Right ventricle myocardium superior (tissue), 1 donor: ENCODE measurements at regions not wholly inside any gene's neighbourhood (a gene's known extent, or its start where the extent isn't known, plus 50 kb on each side); places are given as distances from the start of the nearest gene placed in this dataset.
"Not testable (repeated sequence)": the region's sequence is repeated elsewhere in the genome, so short reads cannot be mapped to it uniquely, and the experiment has no call there.

Experiments
- ATAC-seq: fragments of 200-7000 bp; cut with Tn5 transposase; one replicate; pipeline ENCODE4 v1.9.1; 2020; ENCODE audit warnings: mild to moderate bottlenecking; ENCODE audit not compliant: poor library complexity
- DNase-seq: peaks from one replicate; pipeline ENCODE4 v3.0.0-alpha.2; 2020
- intact Hi-C: fragments of 100-400 bp; cut with DNase I; formaldehyde crosslinking; loops from one replicate; pipeline ENCODE4 v1.11.2; 2022
- donor health status: DM: no; HTN: yes; CAD: no; lungs with severe emphysema.

DNA sequence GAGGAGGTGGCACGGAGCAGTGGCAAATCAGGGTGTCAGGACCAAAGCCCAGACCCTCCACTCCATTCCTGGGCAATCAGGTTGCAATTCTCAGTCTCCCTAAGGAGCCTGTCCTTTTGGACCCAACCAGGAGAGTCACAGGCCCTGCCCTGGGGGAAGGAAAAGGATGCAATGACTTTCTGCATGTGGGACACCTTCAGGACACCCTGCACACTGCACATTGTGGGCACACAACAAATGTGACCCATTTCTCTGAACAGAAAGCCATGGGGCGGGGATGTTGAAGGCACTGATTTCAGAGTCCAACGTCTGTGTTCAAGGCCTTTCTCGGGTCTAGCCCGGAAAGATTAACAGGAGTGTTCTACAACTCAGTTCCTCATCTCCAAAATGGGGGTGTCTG, 286.2 kb upstream of the FOXF1 start:
- ATAC-seq (no peak), DNase-seq (no peak)
- intact Hi-C loops = no loop called here

DNA sequence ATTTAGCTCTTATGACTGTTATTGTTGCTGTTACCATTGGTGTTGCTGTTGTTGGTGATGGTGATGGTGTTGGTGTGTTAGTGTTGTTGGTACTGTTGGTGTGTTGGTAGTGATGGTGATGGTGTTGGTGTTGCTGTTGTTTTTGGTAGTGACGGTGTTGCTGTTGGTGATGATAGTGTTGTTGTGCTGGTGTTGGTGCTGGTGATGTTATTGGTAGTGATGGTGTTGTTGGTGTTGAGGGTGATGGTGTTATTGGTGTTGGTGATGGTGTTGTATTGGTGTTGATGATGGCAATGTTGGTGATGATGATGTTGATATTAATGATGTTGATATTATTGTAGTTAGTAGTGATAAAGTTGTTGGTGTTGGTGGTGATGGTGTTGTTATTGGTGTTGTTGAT, 285.7 kb upstream of the FOXF1 start:
- no peak for ATAC-seq
- intact Hi-C loops = no loop called here
- DNase-seq = no peak

DNA sequence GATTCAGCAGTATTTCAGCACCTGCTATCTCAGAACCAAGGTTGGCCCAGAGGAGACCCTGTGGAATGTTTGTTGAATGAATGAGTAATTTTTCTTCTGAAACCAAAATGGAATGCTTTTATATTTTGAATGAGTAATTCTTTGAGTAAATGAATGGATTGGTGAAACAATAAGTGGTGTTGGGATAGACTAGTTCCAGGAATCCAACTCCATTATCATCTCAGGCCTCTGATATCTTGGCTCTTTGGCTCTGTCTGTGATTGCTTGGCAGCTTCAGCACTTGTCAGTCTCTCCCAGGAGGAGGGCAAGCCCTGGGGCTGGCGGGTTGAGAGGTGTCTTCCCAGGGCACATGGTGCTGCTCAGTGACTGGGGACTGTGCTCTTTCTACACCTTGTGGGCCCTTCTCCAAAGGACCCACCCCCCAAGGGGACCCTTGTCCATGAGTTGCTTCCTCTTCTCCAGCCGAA, 284.4 kb upstream of the FOXF1 start:
- DNase-seq (no peak), ATAC-seq (no peak)
- intact Hi-C loops = no loop called here

DNA sequence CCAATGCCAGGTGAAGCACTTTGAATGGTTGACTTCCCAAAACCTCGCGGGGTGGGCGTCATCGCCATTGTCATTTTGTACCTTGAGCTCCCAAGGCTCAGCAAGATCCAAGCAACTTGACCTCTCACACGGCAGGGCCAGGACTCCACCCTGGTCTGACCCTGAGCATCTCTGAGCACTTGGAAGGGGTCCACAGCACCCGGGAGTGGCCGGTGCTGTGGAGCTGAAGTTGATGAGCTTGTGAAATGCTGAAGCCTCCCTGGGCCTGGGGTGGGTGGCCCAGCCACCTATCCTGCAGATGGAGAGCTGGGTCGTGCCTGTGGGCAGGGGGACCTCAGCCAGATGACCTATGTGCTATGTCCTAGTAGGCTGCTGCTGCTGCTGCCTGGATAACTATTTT, 283.3 kb upstream of the FOXF1 start:
- intact Hi-C loops = no loop called here
- no peak for ATAC-seq
- DNase-seq = no peak

DNA sequence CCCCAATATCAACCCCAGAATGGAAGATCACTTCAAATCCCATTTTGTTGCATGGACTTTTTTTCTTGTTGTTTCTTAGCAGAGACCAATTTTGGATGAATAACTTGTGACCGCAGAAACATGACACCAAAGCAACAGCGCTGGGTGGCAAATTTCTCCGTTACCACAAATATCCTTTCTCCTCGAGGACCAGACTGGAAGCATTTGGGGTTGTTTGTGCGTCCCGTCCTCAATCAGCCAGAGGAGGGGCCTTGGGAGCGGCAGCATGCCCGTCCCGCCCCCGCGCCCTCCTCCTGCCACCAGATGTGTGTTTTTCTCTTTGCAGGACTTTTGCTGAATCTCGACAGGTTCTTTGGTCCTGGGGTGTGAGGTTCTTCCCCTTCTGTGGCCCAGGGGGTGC, 282.5 kb upstream of the FOXF1 start:
- intact Hi-C loops = no loop called here
- DNase-seq = no peak
- ATAC-seq = no peak

DNA sequence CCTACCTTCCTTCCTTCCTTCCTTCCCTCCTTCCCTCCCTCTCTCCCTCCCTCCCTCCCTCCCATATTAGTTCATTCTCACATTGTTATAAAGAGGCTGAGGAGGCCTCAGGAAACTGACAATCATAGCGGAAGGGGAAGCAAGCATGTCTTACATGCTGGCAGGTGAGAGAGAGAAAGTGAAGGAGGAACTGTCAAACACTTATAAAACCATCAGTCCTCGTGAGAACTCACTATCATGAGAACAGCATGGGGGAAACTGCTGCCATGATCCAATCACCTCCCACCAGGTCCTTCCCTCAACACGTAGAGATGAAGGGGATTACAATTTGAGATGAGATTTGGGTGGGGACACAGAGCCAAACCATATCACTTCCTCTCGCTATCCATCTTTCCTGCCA, 281.6 kb upstream of the FOXF1 start:
- DNase-seq (no peak), ATAC-seq (no peak)
- intact Hi-C loops = no loop called here

DNA sequence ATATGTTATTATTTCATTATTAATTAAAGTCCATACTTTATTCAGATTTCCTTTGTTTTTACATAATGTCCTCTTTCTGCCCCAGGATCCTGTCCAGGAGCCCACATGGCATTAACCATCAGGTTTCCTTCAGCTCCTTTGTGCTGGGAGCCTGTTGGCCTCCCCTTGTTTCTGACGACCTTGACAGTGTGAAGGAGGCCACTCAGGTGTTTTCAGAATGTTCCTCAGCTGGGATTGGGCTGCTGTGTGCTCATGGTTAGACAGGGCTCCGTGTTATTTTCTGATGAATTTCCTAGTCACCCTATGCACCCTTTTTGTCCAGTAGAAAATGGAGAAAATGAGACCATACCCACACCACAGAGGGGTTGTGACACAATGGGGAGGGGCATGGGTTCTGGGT, 281.0 kb upstream of the FOXF1 start:
- intact Hi-C loops = no loop called here
- DNase-seq (no peak), ATAC-seq (no peak)

DNA sequence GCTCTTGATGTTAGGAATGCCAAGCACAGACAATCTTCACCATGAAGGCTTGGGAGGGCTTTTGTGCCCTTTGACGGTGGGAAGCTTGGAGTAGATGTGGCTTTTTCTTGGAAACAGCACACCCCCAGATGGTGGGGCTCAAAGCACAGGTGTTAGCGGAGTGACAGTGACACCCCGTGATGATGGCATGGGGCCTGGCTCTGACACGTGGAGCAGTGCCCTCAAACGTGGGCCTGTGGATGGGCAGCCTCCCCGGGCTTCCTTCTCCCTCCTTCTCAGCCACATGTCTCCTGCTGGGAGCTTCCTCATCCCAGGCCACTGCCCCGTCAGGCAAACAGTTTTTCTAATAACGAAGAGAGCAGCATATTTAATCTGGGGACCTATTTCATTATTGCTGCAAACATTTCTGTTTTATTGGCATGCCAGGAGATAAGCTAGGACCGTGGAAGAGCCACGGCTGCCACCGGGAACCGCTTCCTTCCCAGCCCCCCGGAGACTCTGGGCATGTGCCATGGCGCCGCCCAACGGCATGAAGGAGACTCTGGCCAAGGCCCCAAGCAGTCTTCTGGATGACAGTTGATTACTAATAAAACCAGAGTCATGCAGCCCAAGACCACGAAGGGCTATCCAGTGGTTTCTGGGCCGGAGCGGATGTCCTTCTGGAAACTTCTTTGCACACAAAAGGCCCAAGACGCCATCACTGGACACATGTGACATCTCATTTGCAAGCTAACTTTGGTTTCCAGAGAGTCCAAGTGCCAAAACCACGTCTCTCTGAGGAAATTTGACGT, 280.3 kb upstream of the FOXF1 start:
- ATAC-seq (no peak), DNase-seq (no peak)
- intact Hi-C loops = no loop called here

DNA sequence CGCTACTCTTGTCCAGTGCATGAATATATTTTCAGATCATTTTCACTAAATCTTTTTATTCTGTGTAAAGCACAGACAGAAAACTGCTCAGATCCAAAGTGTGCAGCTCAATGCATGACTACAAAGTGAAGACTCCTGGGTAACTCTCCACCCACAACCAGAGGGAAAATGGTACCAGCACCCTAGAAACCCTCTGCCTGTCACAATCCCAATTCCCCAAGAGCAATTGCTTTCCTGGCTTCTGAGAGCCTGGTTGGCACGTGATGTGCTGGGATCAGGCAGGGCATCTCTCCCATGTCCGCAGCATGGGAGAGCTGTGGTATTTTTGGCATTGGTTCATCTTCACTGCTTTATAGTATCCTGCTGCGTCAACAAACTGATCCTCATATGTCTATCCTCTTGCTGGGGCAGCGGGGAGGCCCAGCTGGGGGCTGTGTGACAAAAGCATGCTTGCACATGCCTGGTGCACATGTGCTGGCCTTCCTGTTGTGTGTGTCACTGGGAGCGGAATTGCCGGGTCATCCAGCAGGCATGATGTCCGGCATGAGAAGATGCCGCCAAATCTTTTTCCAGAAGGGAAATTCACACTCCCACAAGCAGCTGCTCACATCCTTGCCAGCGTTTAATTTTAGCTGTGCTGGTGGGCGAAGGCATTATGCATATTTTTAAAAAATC, 278.9 kb upstream of the FOXF1 start:
- intact Hi-C loops = no loop called here
- no peak for ATAC-seq
- no peak for DNase-seq

DNA sequence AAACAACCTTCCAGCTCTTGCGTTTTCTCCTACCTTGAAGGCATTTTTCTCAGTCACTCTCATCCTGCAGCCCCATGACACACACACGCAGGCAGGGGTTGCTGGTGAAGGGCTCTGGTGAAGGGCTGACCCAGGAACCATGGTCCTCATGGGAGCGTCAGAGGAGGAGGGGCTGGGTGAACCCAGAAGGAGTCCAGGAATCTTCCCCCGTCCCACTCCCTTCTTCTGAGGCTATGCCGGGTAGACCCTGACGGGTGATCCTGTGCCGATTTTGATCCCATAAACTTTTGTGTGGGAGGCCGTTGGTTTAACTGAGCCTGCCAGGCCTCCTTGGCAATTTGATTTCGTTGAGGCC, 278.4 kb upstream of the FOXF1 start:
- intact Hi-C loops = no loop called here

DNA sequence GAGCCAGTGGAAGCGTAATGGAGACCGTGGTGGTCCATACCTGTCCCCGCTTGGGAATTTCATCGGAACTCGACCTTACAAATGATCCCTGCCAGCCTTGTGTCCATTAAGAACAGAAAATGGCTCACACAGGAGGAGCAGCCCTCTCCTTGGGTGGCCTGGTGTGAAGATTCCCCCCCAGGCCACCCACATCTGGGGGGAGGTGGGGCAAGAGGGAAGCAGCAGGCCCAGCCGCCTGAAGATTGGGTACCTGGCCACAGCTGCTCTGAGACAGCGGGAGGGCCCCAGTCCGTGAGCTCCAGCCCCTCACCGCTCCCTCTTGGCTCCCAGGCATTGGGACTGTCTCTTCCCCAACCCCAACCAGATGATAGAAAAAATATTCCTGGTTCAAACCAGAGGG, 277.8 kb upstream of the FOXF1 start:
- DNase-seq = no peak
- ATAC-seq = no peak
- intact Hi-C loops = no loop called here

More for the DNA sequence above, 278.4 kb upstream of the FOXF1 start:
- DNase-seq (no peak), ATAC-seq (no peak)

DNA sequence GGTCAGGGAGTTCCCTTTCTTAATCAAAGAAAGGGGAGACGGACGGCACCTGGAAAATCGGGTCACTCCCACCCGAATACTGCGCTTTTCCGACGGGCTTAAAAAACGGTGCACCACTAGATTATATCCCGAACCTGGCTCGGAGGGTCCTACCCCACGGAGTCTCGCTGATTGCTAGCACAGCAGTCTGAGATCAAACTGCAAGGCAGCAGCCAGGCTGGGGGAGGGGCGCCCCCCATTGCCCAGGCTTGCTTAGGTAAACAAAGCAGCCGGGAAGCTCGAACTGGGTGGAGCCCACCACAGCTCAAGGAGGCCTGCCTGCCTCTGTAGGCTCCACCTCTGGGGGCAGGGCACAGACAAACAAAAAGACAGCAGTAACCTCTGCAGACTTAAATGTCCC, 276.8 kb upstream of the FOXF1 start:
- DNase-seq, ATAC-seq, intact Hi-C loops: not testable (repeated sequence)

DNA sequence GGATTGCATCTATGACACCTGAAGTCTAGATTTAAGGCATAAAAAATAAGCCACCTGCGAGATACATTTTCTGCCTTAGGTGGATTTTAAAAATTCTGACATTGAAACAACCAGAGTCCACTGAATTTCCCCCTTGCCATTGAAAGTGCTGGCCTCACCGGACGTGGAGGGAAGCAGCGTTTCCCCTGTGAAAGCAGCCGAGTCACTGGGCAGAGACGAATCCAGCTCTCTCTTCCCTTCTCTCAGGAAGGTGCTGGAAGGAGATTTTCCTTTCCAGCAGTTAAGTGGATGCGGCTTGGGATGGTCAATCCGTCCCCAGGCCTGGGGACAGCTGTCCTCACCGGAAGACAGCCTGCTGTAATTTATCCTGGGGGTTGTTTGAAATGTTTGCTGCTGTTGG, 270.9 kb upstream of the FOXF1 start:
- no peak for ATAC-seq
- DNase-seq = no peak
- intact Hi-C loops = no loop called here

DNA sequence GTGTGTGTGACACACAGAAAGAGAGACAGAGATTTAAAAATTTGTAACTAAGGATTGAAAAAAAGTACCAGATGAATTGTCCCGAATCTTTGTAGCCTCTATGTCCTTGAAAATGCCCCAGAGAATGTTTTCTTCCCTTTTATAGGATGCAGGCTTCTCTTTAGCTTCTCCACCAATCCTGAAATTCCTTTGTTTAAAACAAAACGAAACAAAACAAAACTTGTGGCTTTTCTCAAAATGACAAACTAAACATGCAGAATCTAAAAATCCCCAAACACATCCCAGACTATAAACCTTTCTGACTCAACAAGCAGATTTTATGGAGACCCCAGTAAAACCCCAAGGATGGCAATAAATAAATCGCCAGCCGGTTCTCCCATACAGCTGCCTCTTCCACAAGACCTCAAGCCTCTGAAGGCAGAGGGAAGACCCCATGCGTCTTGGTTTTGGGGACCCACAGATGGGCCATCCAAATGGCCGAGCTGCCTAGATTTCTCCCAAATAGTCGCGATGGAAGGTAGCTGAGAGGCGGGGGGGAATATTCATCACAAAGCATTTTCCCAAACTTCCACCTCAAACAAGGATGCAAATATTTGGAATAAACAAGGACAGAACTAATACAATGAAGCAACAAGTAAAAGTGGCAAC, 269.5 kb upstream of the FOXF1 start:
- intact Hi-C loops = no loop called here
- ATAC-seq (no peak), DNase-seq (no peak)

DNA sequence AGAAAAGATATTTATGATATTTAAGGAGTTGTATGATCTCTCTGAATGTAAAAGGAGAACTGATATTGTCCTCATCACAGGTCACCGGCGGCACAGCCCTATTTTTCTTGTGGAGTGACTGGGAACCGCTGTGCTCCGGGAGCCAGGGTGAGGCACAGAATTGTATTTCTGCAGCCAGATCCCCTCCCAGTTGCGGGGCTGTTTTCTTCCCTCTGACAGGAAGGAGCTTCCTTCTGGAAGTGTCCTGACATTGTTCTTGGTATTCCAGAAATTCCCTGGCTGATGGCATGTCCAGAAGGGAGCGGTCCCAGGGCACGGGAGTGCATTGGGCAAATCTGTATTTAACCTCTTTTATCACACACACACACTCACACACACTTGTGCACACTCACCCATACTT, 268.6 kb upstream of the FOXF1 start:
- ATAC-seq (no peak), DNase-seq (no peak)
- intact Hi-C loops = no loop called here

DNA sequence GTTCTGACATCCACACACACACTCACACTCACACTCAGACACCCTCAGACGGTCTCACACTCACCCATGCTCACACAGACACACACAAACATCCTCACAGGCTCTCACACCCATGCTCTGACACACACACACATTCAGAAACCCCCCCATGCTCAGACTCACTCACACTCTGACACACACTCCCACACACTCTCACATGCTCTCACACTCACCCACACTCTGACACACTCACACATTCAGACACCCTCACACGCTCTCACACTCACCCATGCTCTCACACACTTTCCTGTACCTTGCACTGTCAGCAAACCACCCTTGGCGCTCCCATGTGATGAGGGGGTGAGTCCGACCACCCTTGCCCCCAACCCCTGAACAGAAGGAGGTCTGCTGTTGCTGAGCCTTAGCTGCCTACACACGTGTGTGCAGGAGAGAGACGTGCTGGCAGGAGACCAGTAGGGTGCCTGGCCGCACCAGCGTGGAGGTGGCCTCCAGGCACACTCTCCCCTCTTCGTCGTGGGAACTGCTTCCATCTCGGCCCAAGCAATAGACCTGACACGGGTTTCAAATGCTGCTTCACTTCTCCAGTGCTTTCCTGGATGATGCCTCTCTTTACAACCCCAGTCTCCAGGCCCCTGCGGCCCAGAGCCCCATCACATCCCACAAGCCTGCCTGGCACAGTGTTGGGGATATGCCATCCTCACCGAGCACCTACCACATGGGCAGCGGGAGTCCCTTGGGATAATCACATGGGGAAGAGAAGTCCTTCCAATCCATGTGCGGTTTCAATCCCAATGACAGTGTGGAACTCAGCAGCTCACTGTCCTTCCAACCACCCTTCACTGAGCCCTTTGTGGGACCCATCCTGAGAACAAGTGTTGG, 267.8 kb upstream of the FOXF1 start:
- ATAC-seq = no peak
- DNase-seq = no peak
- intact Hi-C loops = no loop called here

DNA sequence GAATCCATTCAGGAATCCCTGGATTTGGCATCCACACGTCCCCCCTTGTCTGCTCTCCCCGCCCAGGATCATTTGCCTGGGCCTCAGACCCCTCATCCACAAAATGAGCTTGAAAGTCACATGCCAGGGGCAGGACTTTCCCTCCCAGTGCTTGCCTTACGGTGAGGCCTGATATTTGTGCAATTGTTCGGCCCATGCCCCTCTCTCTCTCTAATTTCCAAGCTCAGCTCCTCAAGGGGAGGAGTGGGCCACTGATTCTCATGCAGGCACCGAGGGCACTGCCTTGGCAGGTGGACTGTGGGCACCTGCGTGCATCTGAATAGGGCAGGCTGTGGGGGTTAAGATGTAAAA, 267.2 kb upstream of the FOXF1 start:
- DNase-seq (no peak), ATAC-seq (no peak)
- intact Hi-C loops = no loop called here

DNA sequence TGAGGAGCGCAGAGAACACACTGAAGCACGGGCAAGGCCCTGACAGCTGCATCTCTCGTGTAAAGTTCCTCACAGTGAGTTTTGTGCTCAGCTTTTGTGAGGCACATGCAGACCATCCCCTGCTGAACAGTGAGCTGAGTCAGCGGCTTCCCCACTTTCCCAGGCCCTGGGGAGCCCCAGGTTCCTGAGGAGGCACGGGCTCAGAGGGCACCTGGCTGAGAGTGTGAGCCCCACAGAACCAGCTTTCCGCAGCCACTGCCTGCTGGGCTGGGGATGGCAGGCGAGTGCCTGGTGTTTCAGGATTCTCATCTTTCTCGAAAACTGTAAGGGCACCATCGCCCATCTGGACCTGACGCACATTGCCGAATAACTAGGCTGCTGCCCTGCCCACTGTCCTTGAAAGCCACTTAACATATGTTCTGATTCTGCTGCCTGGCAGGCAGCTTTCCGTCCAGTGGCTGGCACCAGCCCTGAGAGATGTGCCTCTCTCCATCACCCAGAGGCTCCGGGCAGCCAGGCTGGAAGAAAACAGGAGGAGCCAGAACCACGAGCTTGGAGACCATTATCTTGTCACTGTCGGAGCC, 266.7 kb upstream of the FOXF1 start:
- DNase-seq (no peak), ATAC-seq (no peak)
- intact Hi-C loops = no loop called here

DNA sequence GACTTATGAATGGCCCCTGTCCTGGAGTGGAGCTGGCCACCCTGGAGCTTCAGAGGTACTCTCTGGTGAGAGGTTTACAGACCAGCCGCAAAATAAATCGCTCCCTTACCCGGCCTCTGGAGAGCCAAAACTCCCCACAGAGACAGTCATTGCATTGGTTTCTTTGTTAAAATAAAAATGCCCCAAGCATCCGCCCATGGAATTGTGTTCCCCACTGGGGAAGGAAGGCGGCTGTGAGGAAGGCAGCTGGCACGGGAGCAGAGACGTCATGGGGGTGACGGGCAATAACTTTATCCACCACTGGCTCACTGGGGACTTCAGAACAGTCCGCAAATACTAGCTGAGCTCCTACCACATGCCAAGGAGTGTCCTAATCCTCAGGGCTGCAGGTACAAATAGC, 266.2 kb upstream of the FOXF1 start:
- intact Hi-C loops = no loop called here
- DNase-seq (no peak), ATAC-seq (no peak)
